Neural cell (in vitro differentiated cells): ENCODE measurements at regions not wholly inside any gene's neighbourhood (a gene's known extent, or its start where the extent isn't known, plus 50 kb on each side); places are given as distances from the start of the nearest gene placed in this dataset.

Source experiments
- H2AFZ ChIP-seq: fragments of 200-600, 300-800 bp; sonication (generic), shearing (Covaris generic); 2 replicates; pipeline ENCODE4 v1.6.0; 2014; ENCODE audit warnings: low read depth, mild to moderate bottlenecking, antibody characterized with exemption, low read length, moderate library complexity
- H3F3A ChIP-seq: fragments of 200-600 bp; shearing (Covaris generic); 2 replicates; pipeline ENCODE4 v1.6.1; 2016; ENCODE audit warnings: mild to moderate bottlenecking, moderate library complexity, mixed read lengths, antibody characterized with exemption, low read length; ENCODE audit not compliant: insufficient read depth, poor library complexity, severe bottlenecking
- H3K27ac ChIP-seq: fragments of 200-600, 300-800 bp; sonication (generic), shearing (Covaris generic); 2 replicates; pipeline ENCODE4 v1.5.1; 2014; ENCODE audit warnings: mild to moderate bottlenecking, low read length, moderate library complexity
- H3K27me3 ChIP-seq: fragments of 300-800, 200-600 bp; sonication (generic), shearing (Covaris generic); 2 replicates; pipeline ENCODE4 v1.6.0; 2014; ENCODE audit warnings: mild to moderate bottlenecking, low read depth, low read length, moderate library complexity; ENCODE audit not compliant: insufficient read depth
- H3K36me3 ChIP-seq: fragments of 300-800, 200-600 bp; sonication (generic), shearing (Covaris generic); 2 replicates; pipeline ENCODE4 v1.5.1; 2014; ENCODE audit warnings: mild to moderate bottlenecking, antibody characterized with exemption, low read length, moderate library complexity; ENCODE audit not compliant: insufficient read depth
- H3K4me2 ChIP-seq: fragments of 300-800, 200-600 bp; sonication (generic), shearing (Covaris generic); 2 replicates; pipeline ENCODE4 v1.6.0; 2014; ENCODE audit warnings: mild to moderate bottlenecking, low read length
- H3K4me3 ChIP-seq: fragments of 300-800, 200-600 bp; sonication (generic), shearing (Covaris generic); 2 replicates; pipeline ENCODE4 v1.5.1; 2014; ENCODE audit warnings: mild to moderate bottlenecking, low read length, moderate library complexity
- H3K79me2 ChIP-seq: fragments of 200-600 bp; shearing (Covaris generic); replicated peaks from 2 replicates; pipeline ENCODE4 v1.6.0; 2014; ENCODE audit warnings: mild to moderate bottlenecking, low read length, moderate library complexity; ENCODE audit not compliant: insufficient read depth
- H3K9ac ChIP-seq: fragments of 300-800, 200-600 bp; sonication (generic), shearing (Covaris generic); 2 replicates; pipeline ENCODE4 v1.6.1; 2016; ENCODE audit warnings: mild to moderate bottlenecking, low read length, mixed read lengths
- H3K9me2 ChIP-seq: fragments of 200-600 bp; shearing (Covaris generic); 2 replicates; pipeline ENCODE4 v1.6.1; 2016; ENCODE audit warnings: mild to moderate bottlenecking, low read length, mixed read lengths; ENCODE audit not compliant: insufficient read depth
- H3K9me3 ChIP-seq: fragments of 200-600, 300-800 bp; sonication (generic), shearing (Covaris generic); 2 replicates; pipeline ENCODE4 v1.6.1; 2016; ENCODE audit warnings: mild to moderate bottlenecking, mixed run types, low read length, moderate library complexity, mixed read lengths
- H4K20me1 ChIP-seq: fragments of 200-600 bp; shearing (Covaris generic); 2 replicates; pipeline ENCODE4 v1.6.1; 2016; ENCODE audit warnings: mild to moderate bottlenecking, mixed run types; ENCODE audit not compliant: insufficient read depth
- CTCF ChIP-seq: fragments of 450-650 bp; IDR thresholded peaks from 2 replicates; pipeline ENCODE4 v1.5.1; 2014; ENCODE audit warnings: antibody characterized with exemption, mild to moderate bottlenecking, moderate library complexity; ENCODE audit not compliant: poor library complexity, severe bottlenecking
- EP300 ChIP-seq: fragments of 450-650 bp; conservative IDR thresholded peaks from 2 replicates; pipeline ENCODE4 v1.6.1; 2014; ENCODE audit warnings: antibody characterized with exemption, mild to moderate bottlenecking, moderate library complexity; ENCODE audit not compliant: poor library complexity, severe bottlenecking
- EZH2 ChIP-seq: fragments of 200-600, 300-800 bp; shearing (Covaris generic), sonication (generic); IDR thresholded peaks from 2 replicates; pipeline ENCODE4 v1.6.1; 2014; ENCODE audit warnings: antibody characterized with exemption, low read length, borderline replicate concordance, mild to moderate bottlenecking; ENCODE audit not compliant: insufficient read depth, poor library complexity, severe bottlenecking
- MXI1 ChIP-seq: fragments of 450-650 bp; conservative IDR thresholded peaks from 2 replicates; pipeline ENCODE4 v1.6.1; 2014; ENCODE audit warnings: antibody characterized with exemption, mild to moderate bottlenecking; ENCODE audit not compliant: poor library complexity, severe bottlenecking
- POLR2AphosphoS5 ChIP-seq: IDR thresholded peaks from 2 replicates; pipeline ENCODE4 v1.6.1; 2012
- RAD21 ChIP-seq: fragments of 450-650 bp; conservative IDR thresholded peaks from 2 replicates; pipeline ENCODE4 v1.6.1; 2014; ENCODE audit warnings: antibody characterized with exemption, mild to moderate bottlenecking, moderate library complexity
- REST ChIP-seq: IDR thresholded peaks from 2 replicates; pipeline ENCODE4 v1.6.1; 2012; ENCODE audit warnings: borderline replicate concordance
- SMC3 ChIP-seq: fragments of 450-650 bp; conservative IDR thresholded peaks from 2 replicates; pipeline ENCODE4 v1.6.1; 2014; ENCODE audit warnings: antibody characterized with exemption, mild to moderate bottlenecking, moderate library complexity; ENCODE audit not compliant: poor library complexity
- TAF1 ChIP-seq: IDR thresholded peaks from 2 replicates; pipeline ENCODE4 v1.6.1; 2012; ENCODE audit warnings: low read depth

- Histone ChIP-seq H3K27ac (no peak overlapping the region), H3F3A (no peaks in the 10 kb centered on the region), H4K20me1 (no peaks in the 10 kb centered on the region), H3K9me2 (no peaks in the 10 kb centered on the region), H3K9ac (no peak overlapping the region), H3K27me3 (no peaks in the 10 kb centered on the region), H2AFZ (no peak overlapping the region), H3K79me2 (no peaks in the 10 kb centered on the region), H3K4me2 (no peak overlapping the region), H3K9me3 (no peaks in the 10 kb centered on the region), H3K4me3 (no peak overlapping the region), H3K36me3 (no peaks in the 10 kb centered on the region)
- no peak for TF ChIP-seq REST
- no peak for TF ChIP-seq RAD21
- no peak for TF ChIP-seq TAF1
- TF ChIP-seq MXI1: no peak
- no peak for TF ChIP-seq SMC3
- TF ChIP-seq POLR2AphosphoS5: no peak
- no peak for TF ChIP-seq CTCF
- no peak for TF ChIP-seq EP300
- TF ChIP-seq EZH2: no peak
Observed at GRCh38 chr6:154908723-154909122, 86.4 kb upstream of the TIAM2 start.

GRCh38 chr6:154909311-154909710 lies 85.8 kb upstream of the TIAM2 start:
- Histone ChIP-seq H3K36me3 (no peaks in the 10 kb centered on the region), H3F3A (no peaks in the 10 kb centered on the region), H3K27ac (no peak overlapping the region), H2AFZ (no peak overlapping the region), H4K20me1 (no peaks in the 10 kb centered on the region), H3K79me2 (no peaks in the 10 kb centered on the region), H3K9me3 (no peaks in the 10 kb centered on the region), H3K4me2 (no peak overlapping the region), H3K9me2 (no peaks in the 10 kb centered on the region), H3K9ac (no peak overlapping the region), H3K4me3 (no peak overlapping the region), H3K27me3 (no peaks in the 10 kb centered on the region)
- no peak for TF ChIP-seq EZH2
- no peak for TF ChIP-seq SMC3

- H3K4me2 ChIP-seq: no peak overlapping the region
- no peak overlapping the region for H3K4me3 ChIP-seq
- no peaks in the 10 kb centered on the region for H3K27me3 ChIP-seq
- H4K20me1 ChIP-seq: no peaks in the 10 kb centered on the region
- no peaks in the 10 kb centered on the region for H3K9me3 ChIP-seq
- no peaks in the 10 kb centered on the region for H3K36me3 ChIP-seq
- no peak overlapping the region for H3K27ac ChIP-seq
- H3F3A ChIP-seq: no peaks in the 10 kb centered on the region
- TF ChIP-seq SMC3: no peak
- no peak for TF ChIP-seq MXI1
- TF ChIP-seq TAF1: no peak
- no peak for TF ChIP-seq POLR2AphosphoS5
- no peak for TF ChIP-seq CTCF
- no peak for TF ChIP-seq REST
- no peak for TF ChIP-seq EP300
- no peak for TF ChIP-seq EZH2
- H2AFZ ChIP-seq: no peak overlapping the region
- no peak overlapping the region for H3K9ac ChIP-seq
- no peaks in the 10 kb centered on the region for H3K79me2 ChIP-seq
- H3K9me2 ChIP-seq: no peaks in the 10 kb centered on the region
Observed at GRCh38 chr6:154909821-154910220, 85.3 kb upstream of the TIAM2 start.
